ENCODE measurements at regions not wholly inside any gene's neighbourhood (a gene's known extent, or its start where the extent isn't known, plus 50 kb on each side); places are given as distances from the start of the nearest gene placed in this dataset.

GRCh38 chr19:28915737-28916460 lies 297.1 kb downstream of the UQCRFS1 start:
- H3K9me3 Mint-ChIP-seq, result no peaks in the 10 kb centered on the region
- H3K36me3 Mint-ChIP-seq (ENCODE audit: low read depth), result no peaks in the 10 kb centered on the region
- peaks cover 6% of the 10 kb centered on the region for H3K27me3 Mint-ChIP-seq (ENCODE audit: low read depth)

GRCh38 chr19:28915202-28915601 lies 297.7 kb downstream of the UQCRFS1 start:
- no peak overlapping the region for H3K27ac Mint-ChIP-seq (ENCODE audit: unreplicated experiment)
- H3K27me3 Mint-ChIP-seq (ENCODE audit: low read depth), result no peaks in the 10 kb centered on the region
- H3K4me1 Mint-ChIP-seq, result no peaks in the 10 kb centered on the region
- H3K36me3 Mint-ChIP-seq (ENCODE audit: low read depth), result no peaks in the 10 kb centered on the region
- no peak for DNase-seq (ENCODE audit: low read depth, low spot score)
- no peak for TF ChIP-seq CTCF (conservative IDR thresholded peaks at IDR 0.05)
- H3K4me3 Mint-ChIP-seq, result no peak overlapping the region
- H3K9me3 Mint-ChIP-seq, result no peaks in the 10 kb centered on the region

More at GRCh38 chr19:28915737-28916460, 297.1 kb downstream of the UQCRFS1 start:
- Mint-ChIP-seq H3K4me1 (peaks cover 5% of the 10 kb centered on the region), H3K27ac (ENCODE audit: unreplicated experiment) (no peak overlapping the region), H3K4me3 (no peak overlapping the region)
- DNase-seq (ENCODE audit: low read depth, low spot score), result no peak
- no peak for TF ChIP-seq CTCF (conservative IDR thresholded peaks at IDR 0.05)

- H3K4me3 Mint-ChIP-seq, result no peak overlapping the region
Observed at GRCh38 chr19:28914173-28914572, 298.8 kb downstream of the UQCRFS1 start.

GRCh38 chr19:28913626-28914025 lies 299.3 kb downstream of the UQCRFS1 start:
- H3K4me1 Mint-ChIP-seq, result no peaks in the 10 kb centered on the region
- H3K4me3 Mint-ChIP-seq, result no peak overlapping the region
- no peaks in the 10 kb centered on the region for H3K27me3 Mint-ChIP-seq (ENCODE audit: low read depth)
- no peak overlapping the region for H3K27ac Mint-ChIP-seq (ENCODE audit: unreplicated experiment)
- DNase-seq (ENCODE audit: low read depth, low spot score), result no peak
- H3K9me3 Mint-ChIP-seq, result no peaks in the 10 kb centered on the region
- no peaks in the 10 kb centered on the region for H3K36me3 Mint-ChIP-seq (ENCODE audit: low read depth)
- TF ChIP-seq CTCF (conservative IDR thresholded peaks at IDR 0.05), result no peak

More at GRCh38 chr19:28914173-28914572, 298.8 kb downstream of the UQCRFS1 start:
- H3K27ac Mint-ChIP-seq (ENCODE audit: unreplicated experiment), result no peak overlapping the region
- H3K36me3 Mint-ChIP-seq (ENCODE audit: low read depth), result no peaks in the 10 kb centered on the region
- no peak for DNase-seq (ENCODE audit: low read depth, low spot score)
- no peaks in the 10 kb centered on the region for H3K27me3 Mint-ChIP-seq (ENCODE audit: low read depth)
- no peaks in the 10 kb centered on the region for H3K4me1 Mint-ChIP-seq
- H3K9me3 Mint-ChIP-seq, result no peaks in the 10 kb centered on the region
- TF ChIP-seq CTCF (conservative IDR thresholded peaks at IDR 0.05), result no peak

GRCh38 chr19:28908941-28909340 lies 304.0 kb downstream of the UQCRFS1 start:
- DNase-seq (ENCODE audit: low read depth, low spot score), result no peak
- H3K9me3 Mint-ChIP-seq, result no peaks in the 10 kb centered on the region
- no peak for TF ChIP-seq CTCF (conservative IDR thresholded peaks at IDR 0.05)
- no peaks in the 10 kb centered on the region for H3K4me1 Mint-ChIP-seq
- H3K36me3 Mint-ChIP-seq (ENCODE audit: low read depth), result no peaks in the 10 kb centered on the region
- no peak overlapping the region for H3K27ac Mint-ChIP-seq (ENCODE audit: unreplicated experiment)
- peaks cover 3% of the 10 kb centered on the region for H3K27me3 Mint-ChIP-seq (ENCODE audit: low read depth)
- no peak overlapping the region for H3K4me3 Mint-ChIP-seq
